NCI-H128 (cell line): ENCODE measurements at regions not wholly inside any gene's neighbourhood (a gene's known extent, or its start where the extent isn't known, plus 50 kb on each side); places are given as distances from the start of the nearest gene placed in this dataset.

Experiments used
- DNase-seq: peaks from one replicate; lab custom pipeline; 2025; ENCODE audit not compliant: unreplicated experiment; lab: John Stamatoyannopoulos, UW

GRCh38 chr11:16685914-16686313 is 52.5 kb upstream of the C11orf58 start:
- DNase-seq = no peak

DNA sequence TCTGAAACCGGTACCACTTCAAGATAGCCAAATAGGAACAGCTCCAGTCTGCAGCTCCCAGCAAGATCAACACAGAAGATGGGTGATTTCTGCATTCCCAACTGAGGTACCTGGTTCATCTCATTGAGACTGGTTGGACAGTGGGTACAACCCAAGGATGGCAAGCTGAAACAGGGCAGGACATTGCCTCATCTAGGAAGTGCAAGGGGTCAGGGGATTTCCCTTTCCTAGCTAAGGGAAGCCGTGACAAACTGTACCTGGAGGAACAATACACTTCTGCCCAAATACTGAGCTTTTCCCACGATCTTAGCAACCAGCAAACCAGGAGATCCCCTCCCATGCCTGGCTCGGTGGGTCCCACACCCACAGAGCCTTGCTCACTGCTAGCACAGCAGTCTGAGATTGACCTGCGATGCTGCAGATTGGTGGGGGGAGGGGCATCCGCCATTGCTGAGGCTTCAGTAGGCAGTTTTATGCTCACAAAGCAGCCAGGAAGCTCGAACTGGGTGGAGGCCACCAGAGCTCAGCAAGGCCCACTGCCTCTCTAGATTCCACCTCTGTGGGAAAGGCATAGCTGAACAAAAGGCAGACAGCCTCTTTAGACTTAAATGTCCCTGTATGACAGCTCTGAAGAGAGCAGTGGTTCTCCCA is 59.9 kb upstream of the C11orf58 start:
- DNase-seq = no peak

- no peak for DNase-seq
Observed at GRCh38 chr11:16669799-16670415, 68.5 kb upstream of the C11orf58 start.

GRCh38 chr11:16632295-16633200 is 105.9 kb upstream of the C11orf58 start:
- DNase-seq = no peak

DNA sequence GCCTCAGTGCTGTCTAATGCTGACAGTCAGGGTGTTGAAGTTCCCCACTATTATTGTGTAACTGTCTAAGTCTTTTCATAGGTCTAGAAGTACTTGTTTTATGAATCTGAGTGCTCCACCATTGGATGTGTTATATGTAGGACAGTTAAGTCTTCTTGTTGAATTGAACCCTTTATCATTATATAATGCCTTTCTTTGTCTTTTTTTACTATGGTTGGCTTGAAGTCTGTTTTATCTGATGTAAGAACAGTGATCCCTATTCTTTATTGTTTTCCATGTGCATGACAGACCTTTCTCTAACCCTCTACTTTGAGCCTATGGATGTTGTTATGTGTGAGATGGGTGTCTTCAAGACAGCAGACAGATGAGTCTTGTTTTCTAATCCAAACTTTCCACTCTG is 107.8 kb upstream of the C11orf58 start:
- no peak for DNase-seq

DNA sequence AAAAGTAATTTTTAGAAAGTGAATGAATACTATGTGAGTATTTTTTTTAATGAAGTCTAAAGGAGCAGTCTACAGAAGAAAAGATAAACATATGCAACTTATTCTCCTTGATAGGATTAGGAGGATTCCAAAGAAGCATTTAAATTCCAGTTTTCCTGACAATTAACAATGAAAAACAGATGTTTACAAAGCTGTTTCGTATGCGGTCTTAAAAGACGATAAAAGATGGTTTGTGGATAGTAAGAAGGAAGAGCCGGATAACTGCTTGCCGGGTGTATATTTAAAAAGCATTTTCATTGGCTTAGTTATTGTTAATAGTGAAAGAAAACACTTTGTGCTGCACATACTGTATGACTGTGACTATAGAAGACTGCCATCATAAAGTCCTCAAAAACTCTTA is 120.0 kb upstream of the C11orf58 start:
- DNase-seq = no peak

DNA sequence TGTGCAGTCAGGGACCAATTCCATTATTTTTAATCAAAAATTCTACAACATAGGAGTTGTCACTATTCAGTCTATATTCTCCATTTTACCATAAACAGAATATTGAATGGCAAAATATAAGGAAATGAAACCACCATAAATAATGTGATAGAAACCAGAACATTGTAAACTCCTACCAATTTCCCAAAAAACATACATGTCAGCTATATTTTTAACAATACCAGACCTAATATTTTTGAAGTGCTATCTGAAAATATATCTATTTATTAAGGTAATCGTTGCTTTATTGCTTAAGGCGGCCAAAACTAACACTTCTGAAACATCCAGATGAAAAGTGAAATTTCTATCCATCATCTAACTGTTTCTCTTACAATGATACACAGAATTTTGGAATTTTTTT is 123.0 kb upstream of the C11orf58 start:
- DNase-seq = no peak

DNA sequence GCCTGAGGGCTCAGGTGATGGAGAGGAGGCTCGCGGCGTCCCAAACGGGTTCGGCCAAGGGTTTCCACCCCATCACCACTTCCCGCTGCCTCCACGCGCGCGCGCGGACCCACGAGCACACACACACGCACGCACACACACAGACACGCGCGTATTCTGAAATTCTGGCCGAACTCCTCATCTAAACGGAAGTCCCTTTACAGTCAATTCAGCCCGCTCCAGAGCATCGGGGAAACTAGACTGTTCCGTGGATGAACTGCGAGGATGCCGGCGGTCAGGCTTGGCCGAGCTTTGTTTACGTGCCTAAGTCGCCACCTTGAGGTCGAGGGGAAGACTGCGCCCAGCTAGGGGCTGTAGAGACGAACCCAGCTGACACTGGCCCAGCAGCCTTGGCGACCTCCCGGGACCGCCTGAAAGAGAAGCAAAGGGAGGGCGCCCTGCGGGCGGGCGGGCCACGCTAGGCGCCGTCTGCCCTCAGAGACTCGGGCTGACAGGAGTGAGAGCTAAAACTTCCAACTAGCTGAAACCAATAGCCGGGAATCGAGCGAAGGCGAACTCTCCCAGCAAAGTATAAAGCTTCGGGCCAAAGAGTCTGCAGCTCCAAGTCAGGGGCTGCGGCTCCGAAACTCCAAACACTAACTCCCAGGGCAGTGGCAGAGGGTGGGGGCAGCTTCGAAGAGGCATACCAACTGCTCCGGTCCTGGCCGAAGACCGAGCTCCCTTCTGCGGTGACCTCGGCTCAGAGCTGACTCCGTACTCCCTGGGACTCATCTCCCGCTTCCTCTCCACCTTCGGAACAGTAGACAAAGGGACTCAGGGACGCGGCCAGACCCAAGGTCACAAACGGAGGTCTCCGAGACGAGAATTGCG is 124.7 kb upstream of the C11orf58 start:
- peak; percentile 87 for DNase-seq

- no peak for DNase-seq
Observed at GRCh38 chr11:16613262-16613511, 125.3 kb upstream of the C11orf58 start.

- no peak for DNase-seq
Observed at GRCh38 chr11:16612566-16613261, 125.7 kb upstream of the C11orf58 start.

GRCh38 chr11:16611926-16612565 is 126.4 kb upstream of the C11orf58 start:
- peak; percentile 44 for DNase-seq

DNA sequence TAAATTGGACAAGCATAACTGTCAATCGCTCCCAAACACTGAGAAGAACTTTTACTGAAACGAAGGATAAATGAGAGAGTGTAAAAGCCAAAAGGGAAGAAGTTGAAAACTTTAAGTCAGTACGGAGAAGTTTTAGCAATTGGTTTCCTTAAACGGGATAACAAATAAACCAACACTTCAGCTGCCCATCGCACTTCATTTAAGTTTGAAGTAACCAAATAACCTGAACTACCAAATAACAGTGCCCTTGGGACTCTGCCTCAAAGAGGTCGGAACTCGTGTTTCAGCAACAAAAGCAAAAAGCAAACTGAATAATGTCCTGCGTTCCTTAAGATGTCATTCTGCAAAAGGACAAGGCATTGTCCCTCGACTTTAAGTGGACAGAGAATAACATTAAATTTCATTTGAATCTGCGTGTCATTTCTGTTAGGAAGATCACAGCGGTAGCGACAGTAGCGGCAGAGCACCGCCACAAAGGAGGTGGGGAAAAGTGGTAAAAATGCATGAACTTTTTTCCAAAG is 127.0 kb upstream of the C11orf58 start:
- no peak for DNase-seq

DNA sequence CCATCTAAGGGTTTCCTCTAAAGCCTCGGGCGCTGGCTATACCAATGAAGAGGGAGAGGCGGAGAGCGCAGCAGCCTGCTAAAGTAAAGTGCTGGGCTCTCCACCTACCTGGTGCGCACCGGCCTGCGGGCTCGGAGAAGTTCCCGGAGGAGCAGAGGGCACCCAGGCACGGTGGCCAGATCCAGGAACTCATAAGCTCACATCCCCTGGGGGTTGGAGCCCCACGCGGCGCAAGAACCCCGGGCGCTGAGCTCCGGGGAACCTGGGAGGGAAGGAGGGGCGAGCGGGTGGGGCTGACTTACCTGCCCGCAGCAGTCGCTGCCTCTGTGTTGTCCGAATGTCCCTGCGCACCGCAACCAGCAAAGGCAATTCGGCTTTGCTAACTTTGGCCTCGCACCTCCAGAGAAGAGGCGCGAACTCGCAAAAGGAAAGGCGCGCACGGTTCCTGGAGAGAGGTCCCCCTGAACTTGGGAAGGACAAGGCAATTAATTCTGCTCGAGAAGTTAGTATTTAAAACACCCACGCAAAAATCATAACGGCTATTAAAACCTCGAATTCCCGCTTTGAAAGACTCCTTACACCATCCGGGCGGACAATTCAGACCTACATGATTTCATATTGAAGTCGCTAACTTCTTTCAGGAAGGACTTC is 127.6 kb upstream of the C11orf58 start:
- no peak for DNase-seq

GRCh38 chr11:16610213-16610737 is 128.2 kb upstream of the C11orf58 start:
- no peak for DNase-seq

GRCh38 chr11:16609769-16610168 is 128.7 kb upstream of the C11orf58 start:
- no peak for DNase-seq

DNA sequence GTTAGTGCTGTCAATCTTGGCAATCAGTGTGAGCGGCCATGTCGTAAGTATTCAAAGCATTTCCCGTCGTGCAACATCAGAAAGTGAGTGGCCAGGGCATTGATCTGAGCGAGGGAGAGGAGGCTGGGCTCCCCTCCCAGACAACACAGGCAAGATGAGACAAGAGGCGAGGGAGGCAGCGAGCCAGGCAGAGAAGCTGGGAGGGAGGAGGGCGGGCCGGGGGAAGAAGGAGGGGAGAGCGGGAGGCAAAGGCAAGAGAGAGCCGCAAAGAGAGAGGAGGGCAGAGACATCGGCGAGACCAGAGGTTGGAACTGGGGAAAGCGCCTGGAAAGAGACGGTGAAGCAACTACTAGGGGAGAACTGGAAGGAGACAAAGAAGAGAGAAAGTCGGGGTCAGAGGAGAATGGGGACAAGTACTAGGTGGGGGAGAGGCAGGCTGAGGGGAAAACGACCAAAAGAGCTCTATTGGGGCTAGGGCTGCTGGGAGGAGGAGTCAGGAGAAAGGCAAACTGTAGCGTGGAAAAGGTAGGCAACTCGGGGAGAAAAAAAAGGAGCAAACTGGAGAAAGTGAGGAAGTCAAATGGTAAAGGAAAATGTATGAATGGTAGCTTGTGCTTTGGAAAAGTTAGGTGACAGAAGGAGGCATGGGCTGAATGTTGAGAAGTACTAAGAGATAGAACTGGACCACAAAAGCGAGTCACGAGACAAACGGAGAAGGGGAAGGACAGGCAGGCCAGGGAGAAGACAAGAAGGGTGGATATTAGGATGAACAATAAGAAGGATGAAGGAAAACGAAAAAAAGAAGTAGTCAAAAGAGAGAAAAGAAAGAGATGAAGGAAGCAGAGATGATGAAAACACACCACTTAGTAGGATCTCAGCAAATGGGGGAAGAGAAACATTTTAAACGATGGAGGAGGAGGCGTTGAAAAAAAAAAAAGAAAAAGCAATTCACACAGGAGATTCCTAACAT is 130.5 kb upstream of the C11orf58 start:
- DNase-seq = peak; percentile 35

DNA sequence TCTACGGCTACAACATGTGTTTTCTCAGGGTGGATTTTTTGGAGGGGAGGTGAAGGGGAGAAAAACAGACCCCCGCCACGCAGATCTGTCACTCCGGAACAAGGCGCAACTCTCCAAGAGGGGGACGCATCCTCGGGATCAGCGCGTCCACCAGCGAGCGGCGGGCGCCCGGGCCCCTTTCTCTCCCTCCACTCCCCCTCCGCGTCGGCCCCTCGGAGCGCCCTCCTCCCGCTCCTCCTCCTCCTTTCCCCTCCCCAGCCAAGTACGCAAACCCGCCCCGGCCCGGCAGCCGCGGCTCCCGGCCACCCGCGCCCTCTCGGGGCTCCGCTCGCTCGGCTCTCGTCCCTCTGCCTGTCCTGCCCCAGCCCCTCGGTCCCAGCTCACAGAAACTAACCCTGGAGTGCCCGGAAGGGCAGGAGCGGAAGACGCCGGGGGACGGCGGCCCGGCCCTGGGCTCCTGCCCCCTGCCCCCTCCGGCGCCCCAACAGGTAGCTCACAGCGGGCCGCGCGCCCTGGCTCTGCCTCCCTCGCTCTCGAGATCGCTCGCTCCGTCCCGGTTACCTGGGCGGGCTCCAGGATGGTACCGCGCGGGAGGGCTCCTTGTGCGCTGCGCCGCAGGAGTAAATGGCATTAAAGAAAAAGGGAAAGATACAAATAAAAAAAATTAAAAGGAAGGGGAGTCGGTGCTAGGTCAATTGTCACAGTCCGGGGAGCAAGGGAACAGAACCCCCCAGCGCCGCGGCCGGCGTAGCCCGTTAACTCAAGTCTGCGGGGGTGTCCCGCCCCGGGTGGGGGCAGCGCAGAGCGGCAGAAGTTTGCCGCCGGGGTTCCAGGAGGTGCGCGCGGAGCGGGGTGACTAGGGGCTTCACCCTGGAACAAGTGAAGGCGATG is 131.4 kb upstream of the C11orf58 start:
- DNase-seq = no peak
